Endothelial cell of umbilical vein (primary cell): ENCODE measurements at regions not wholly inside any gene's neighbourhood (a gene's known extent, or its start where the extent isn't known, plus 50 kb on each side); places are given as distances from the start of the nearest gene placed in this dataset.

Experiments
- BruUV-seq: library from RNA; stranded (reverse); fragments of 400-500 nt; replicated peaks from 2 replicates; lab custom pipeline; 2021; lab: Mats Ljungman, UMichigan
- CTCF ChIA-PET: fragments of 300-600, 350-600 bp; sonication (Branson Sonifier 250); formaldehyde crosslinking; loops from one replicate; lab custom pipeline; 2021; ENCODE audit warnings: antibody characterized with exemption, inconsistent platforms; lab: Charles Lee
- POLR2A ChIA-PET: fragments of 300-600, 350-600 bp; sonication (Branson Sonifier 250); formaldehyde crosslinking; loops from one replicate; lab custom pipeline; 2021; ENCODE audit warnings: antibody characterized with exemption, inconsistent platforms; lab: Charles Lee
- DNase-seq: peaks from one replicate; pipeline ENCODE4 v3.0.0-alpha.2; 2011; ENCODE audit warnings: low read depth, low spot score
- FAIRE-seq: peaks from 2 replicates; lab custom pipeline; 2011; peaks lifted over from hg19 to GRCh38; lab: Jason Lieb, UNC
- H2AFZ ChIP-seq: 2 replicates; pipeline ENCODE4 v1.6.0; 2012; ENCODE audit warnings: low read depth, low read length, control low read depth, inconsistent platforms
- H3K27ac ChIP-seq: 2 replicates; pipeline ENCODE4 v1.5.1; 2011; ENCODE audit warnings: low read depth, mild to moderate bottlenecking, control low read depth, low read length, moderate library complexity; ENCODE audit not compliant: insufficient read depth
- H3K27me3 ChIP-seq, 2 experiments: 2 replicates each; pipeline versions ENCODE4 v1.6.0 to v1.6.1; 2011; ENCODE audit warnings: low read length in 2 of 2, mixed read lengths in 1 of 2; ENCODE audit not compliant: control insufficient read depth in 2 of 2, insufficient read depth in 2 of 2
- H3K36me3 ChIP-seq, 2 experiments: 2 replicates in 1 of 2; 3 replicates in 1 of 2; pipeline ENCODE4 v1.5.1; 2011; ENCODE audit warnings: low read length in 2 of 2, mild to moderate bottlenecking in 1 of 2, moderate library complexity in 1 of 2; ENCODE audit not compliant: control insufficient read depth in 2 of 2, insufficient read depth in 2 of 2; ENCODE audit errors: extremely low read depth in 1 of 2
- H3K4me1 ChIP-seq: 3 replicates; pipeline ENCODE4 v1.5.1; 2011; ENCODE audit warnings: mild to moderate bottlenecking, low read length; ENCODE audit not compliant: control insufficient read depth, insufficient read depth; ENCODE audit errors: extremely low read depth
- H3K4me2 ChIP-seq: 2 replicates; pipeline ENCODE4 v1.6.1; 2011; ENCODE audit warnings: low read length, control low read depth, mixed read lengths; ENCODE audit not compliant: insufficient read depth
- H3K4me3 ChIP-seq, 3 experiments: fragments of 200-600 bp in 1 of 3; sonication (generic), shearing (Covaris generic) in 1 of 3; replicated peaks in 1 of 3; 2 replicates each; pipeline ENCODE4 v1.5.1; 2011 to 2016; ENCODE audit warnings: control low read depth in 3 of 3, low read length in 3 of 3, mild to moderate bottlenecking in 2 of 3, inconsistent platforms in 1 of 3, low read depth in 1 of 3, moderate library complexity in 1 of 3; ENCODE audit not compliant: insufficient read depth in 1 of 3
- H3K79me2 ChIP-seq: 2 replicates; pipeline ENCODE4 v1.6.0; 2012; ENCODE audit warnings: low read length, inconsistent platforms; ENCODE audit not compliant: control insufficient read depth, insufficient read depth
- H3K9ac ChIP-seq: replicated peaks from 2 replicates; pipeline ENCODE3; 2011; ENCODE audit warnings: low read length, control low read depth; ENCODE audit not compliant: insufficient read depth; ENCODE audit errors: extremely low read depth
- H3K9me1 ChIP-seq: replicated peaks from 3 replicates; pipeline ENCODE4 v1.6.0; 2011; ENCODE audit warnings: mild to moderate bottlenecking, low read length; ENCODE audit not compliant: control insufficient read depth, insufficient read depth; ENCODE audit errors: extremely low read depth
- H3K9me3 ChIP-seq: replicated peaks from 2 replicates; pipeline ENCODE4 v1.5.1; 2012; ENCODE audit warnings: low read length, inconsistent platforms; ENCODE audit not compliant: control insufficient read depth, insufficient read depth
- H4K20me1 ChIP-seq: replicated peaks from 2 replicates; pipeline ENCODE3; 2011; ENCODE audit warnings: mild to moderate bottlenecking, low read length; ENCODE audit not compliant: control insufficient read depth, insufficient read depth; ENCODE audit errors: extremely low read depth
- CTCF ChIP-seq, 2 donors: IDR thresholded peaks; 1 replicate in 1 of 2; 2 replicates in 1 of 2; pipeline ENCODE4 v1.5.1; 2011; ENCODE audit warnings: low read length in 2 of 2, mild to moderate bottlenecking in 2 of 2, moderate library complexity in 2 of 2, control low read depth in 1 of 2, inconsistent platforms in 1 of 2, low read depth in 1 of 2; ENCODE audit not compliant: insufficient read depth in 1 of 2; ENCODE audit errors: extremely low read depth in 1 of 2
- EZH2 ChIP-seq: IDR thresholded peaks from 2 replicates; pipeline ENCODE4 v1.6.1; 2012; ENCODE audit warnings: borderline replicate concordance, low read depth, mild to moderate bottlenecking, moderate library complexity, low read length, inconsistent platforms; ENCODE audit not compliant: severe bottlenecking
- FOS ChIP-seq: IDR thresholded peaks from 2 replicates; pipeline ENCODE4 v1.6.1; 2011; ENCODE audit warnings: mild to moderate bottlenecking, low read length, moderate library complexity, borderline replicate concordance; ENCODE audit not compliant: insufficient read depth
- GATA2 ChIP-seq: IDR thresholded peaks from 2 replicates; pipeline ENCODE4 v1.7.0; 2011; ENCODE audit warnings: low read depth, mild to moderate bottlenecking, moderate library complexity, mixed read lengths, low read length; ENCODE audit not compliant: insufficient read length, insufficient read depth
- JUN ChIP-seq: IDR thresholded peaks from 2 replicates; pipeline ENCODE4 v1.6.1; 2011; ENCODE audit warnings: borderline replicate concordance, low read depth; ENCODE audit not compliant: insufficient read length, insufficient read depth
- MAX ChIP-seq: IDR thresholded peaks from 2 replicates; pipeline ENCODE4 v1.6.1; 2011; ENCODE audit not compliant: insufficient read depth, insufficient read length
- MYC ChIP-seq: IDR thresholded peaks from one replicate; pipeline ENCODE4 v1.6.1; 2011; ENCODE audit warnings: mild to moderate bottlenecking, low read depth, low read length
- POLR2A ChIP-seq: IDR thresholded peaks from 2 replicates; pipeline ENCODE4 v1.6.1; 2012; ENCODE audit warnings: low read depth, mild to moderate bottlenecking, control low read depth, low read length
- POLR2AphosphoS5 ChIP-seq: IDR thresholded peaks from 2 replicates; pipeline ENCODE4 v1.6.1; 2012; ENCODE audit warnings: low read depth, mild to moderate bottlenecking, control low read depth, low read length, moderate library complexity; ENCODE audit not compliant: insufficient read depth
- dilution Hi-C: fragments of 300-500 bp; cut with MboI; formaldehyde crosslinking; loops from one replicate; pipeline ENCODE4 v1.15.0; 2019; ENCODE audit warnings: low sequenced_read_pairs; ENCODE audit not compliant: extremely low pct_ligation_motif_present
- intact Hi-C: fragments of 100-400 bp; cut with micrococcal nuclease; formaldehyde crosslinking; loops from one replicate; pipeline ENCODE4 v1.10.0; 2022

GRCh38 chr2:2706306-2706705, 375.2 kb upstream of the MYT1L start:
- FAIRE-seq (no peak), DNase-seq (no peak)
- Histone ChIP-seq H3K4me2 (no peak overlapping the region), H3K79me2 (no peaks in the 10 kb centered on the region), H3K4me1 (no peaks in the 10 kb centered on the region), H3K9ac (no peak overlapping the region), H3K9me1 (no peaks in the 10 kb centered on the region), H3K27ac (no peak overlapping the region), H3K4me3 (no peak overlapping the region), H3K36me3 (no peaks in the 10 kb centered on the region), H3K9me3 (peaks cover 10% of the 10 kb centered on the region), H3K27me3 (no peaks in the 10 kb centered on the region), H4K20me1 (no peaks in the 10 kb centered on the region), H2AFZ (no peak overlapping the region)
- no TSS peak for BruUV-seq
- POLR2A ChIA-PET: no interaction called here
- dilution Hi-C loops (no loop called here), intact Hi-C loops (no loop called here)
- CTCF ChIA-PET: no interaction called here
- TF ChIP-seq EZH2 (no peak), POLR2A (no peak), POLR2AphosphoS5 (no peak)

GRCh38 chr2:2705871-2706270, 374.8 kb upstream of the MYT1L start:
- ChIA-PET POLR2A (no interaction called here), CTCF (no interaction called here)
- Histone ChIP-seq H3K27me3 (no peaks in the 10 kb centered on the region), H3K4me3 (no peak overlapping the region), H3K79me2 (no peaks in the 10 kb centered on the region), H3K9me1 (no peaks in the 10 kb centered on the region), H3K4me1 (no peaks in the 10 kb centered on the region), H3K9ac (no peak overlapping the region), H3K4me2 (no peak overlapping the region), H3K27ac (no peak overlapping the region), H3K36me3 (no peaks in the 10 kb centered on the region), H3K9me3 (peaks cover 10% of the 10 kb centered on the region), H4K20me1 (no peaks in the 10 kb centered on the region), H2AFZ (no peak overlapping the region)
- intact Hi-C loops: no loop called here
- TF ChIP-seq POLR2AphosphoS5 (no peak), FOS (no peak), CTCF (IDR thresholded peaks at IDR 0.05; ENCODE audit: extremely low read depth in 1 of 2, insufficient read depth in 1 of 2, low read depth in 1 of 2, low read length in 2 of 2) (no peak), POLR2A (no peak), MAX (no peak), GATA2 (no peak), EZH2 (no peak), MYC (no peak), JUN (no peak)
- DNase-seq (no peak), FAIRE-seq (no peak)
- BruUV-seq: no TSS peak
- dilution Hi-C loops: no loop called here
